CD4-positive, alpha-beta T cell treated with Interleukin-10 for 1 hour (primary cell): ENCODE measurements at regions not wholly inside any gene's neighbourhood (a gene's known extent, or its start where the extent isn't known, plus 50 kb on each side); places are given as distances from the start of the nearest gene placed in this dataset.
"Not testable (repeated sequence)": the region's sequence is repeated elsewhere in the genome, so short reads cannot be mapped to it uniquely, and the experiment has no call there.

ENCODE experiments used
- DNase-seq: peaks from one replicate; pipeline ENCODE4 v3.0.0-alpha.2; 2020

- no peak for DNase-seq
Measured at GRCh38 chr3:5485427-5485826, 297.9 kb downstream of the EDEM1 start.

GRCh38 chr3:5488771-5489170, 301.3 kb downstream of the EDEM1 start:
- DNase-seq = no peak

- DNase-seq = no peak
Measured at GRCh38 chr3:5489536-5489935, 302.0 kb downstream of the EDEM1 start.

- no peak for DNase-seq
Measured at GRCh38 chr3:5494905-5495519, 307.5 kb downstream of the EDEM1 start.

GRCh38 chr3:5497497-5497896, 310.0 kb downstream of the EDEM1 start:
- no peak for DNase-seq

- DNase-seq = no peak
Measured at GRCh38 chr3:5498981-5499380, 311.5 kb downstream of the EDEM1 start.

- no peak for DNase-seq
Measured at GRCh38 chr3:5499404-5499803, 311.9 kb downstream of the EDEM1 start.

- DNase-seq = no peak
Measured at GRCh38 chr3:5503136-5503535, 315.6 kb downstream of the EDEM1 start.

- DNase-seq = no peak
Measured at GRCh38 chr3:5504135-5504534, 316.6 kb downstream of the EDEM1 start.

GRCh38 chr3:5505163-5505562, 317.7 kb downstream of the EDEM1 start:
- DNase-seq = no peak

- no peak for DNase-seq
Measured at GRCh38 chr3:5505997-5506396, 318.5 kb downstream of the EDEM1 start.

- DNase-seq = not testable (repeated sequence)
Measured at GRCh38 chr3:5508860-5509259, 321.4 kb downstream of the EDEM1 start.

- DNase-seq = no peak
Measured at GRCh38 chr3:5510300-5510699, 322.8 kb downstream of the EDEM1 start.

- DNase-seq = no peak
Measured at GRCh38 chr3:5517921-5518320, 330.4 kb downstream of the EDEM1 start.

- no peak for DNase-seq
Measured at GRCh38 chr3:5520237-5520636, 332.7 kb downstream of the EDEM1 start.

- no peak for DNase-seq
Measured at GRCh38 chr3:5523125-5523524, 335.6 kb downstream of the EDEM1 start.

- DNase-seq = no peak
Measured at GRCh38 chr3:5531039-5531438, 343.5 kb downstream of the EDEM1 start.

- no peak for DNase-seq
Measured at GRCh38 chr3:5531741-5532290, 344.3 kb downstream of the EDEM1 start.

GRCh38 chr3:5540532-5540931, 353.0 kb downstream of the EDEM1 start:
- DNase-seq = no peak

- no peak for DNase-seq
Measured at GRCh38 chr3:5542472-5542871, 355.0 kb downstream of the EDEM1 start.

- no peak for DNase-seq
Measured at GRCh38 chr3:5543047-5543446, 355.5 kb downstream of the EDEM1 start.

GRCh38 chr3:5545719-5546118, 358.2 kb downstream of the EDEM1 start:
- no peak for DNase-seq

GRCh38 chr3:5553203-5553602, 365.7 kb downstream of the EDEM1 start:
- no peak for DNase-seq

GRCh38 chr3:5554245-5554747, 366.8 kb downstream of the EDEM1 start:
- no peak for DNase-seq

GRCh38 chr3:5560199-5560598, 372.7 kb downstream of the EDEM1 start:
- DNase-seq = no peak
